GM12872 (cell line): ENCODE measurements at regions not wholly inside any gene's neighbourhood (a gene's known extent, or its start where the extent isn't known, plus 50 kb on each side); places are given as distances from the start of the nearest gene placed in this dataset.

Experiments
- CTCF ChIP-seq: IDR thresholded peaks from 3 replicates; pipeline ENCODE4 v1.5.1; 2011; ENCODE audit warnings: low read depth, mild to moderate bottlenecking, low read length, moderate library complexity; ENCODE audit not compliant: insufficient read depth

GRCh38 chr14:71237556-71237955 is 330.3 kb downstream of the PCNX1 start:
- no peak for TF ChIP-seq CTCF

- no peak for TF ChIP-seq CTCF
These were observed 331.6 kb downstream of the PCNX1 start for GRCh38 chr14:71238835-71239234.

- TF ChIP-seq CTCF, result no peak
These were observed 332.9 kb downstream of the PCNX1 start for GRCh38 chr14:71240171-71240570.

- TF ChIP-seq CTCF, result no peak
These were observed 333.7 kb downstream of the PCNX1 start for GRCh38 chr14:71240866-71241520.

- no peak for TF ChIP-seq CTCF
These were observed 335.0 kb downstream of the PCNX1 start for GRCh38 chr14:71242237-71242748.

GRCh38 chr14:71243697-71244096 is 336.4 kb downstream of the PCNX1 start:
- no peak for TF ChIP-seq CTCF

GRCh38 chr14:71244341-71244740 is 337.1 kb downstream of the PCNX1 start:
- no peak for TF ChIP-seq CTCF
